ENCODE measurements at regions not wholly inside any gene's neighbourhood (a gene's known extent, or its start where the extent isn't known, plus 50 kb on each side); places are given as distances from the start of the nearest gene placed in this dataset.

GRCh38 chr5:39588179-39588578, 163.4 kb upstream of the DAB2 start:
- no peaks in the 10 kb centered on the region for H3K36me3 Mint-ChIP-seq (ENCODE audit: low read depth)
- H3K4me3 Mint-ChIP-seq (ENCODE audit: unreplicated experiment): no peak overlapping the region
- peaks cover 6% of the 10 kb centered on the region for H3K27me3 Mint-ChIP-seq (ENCODE audit: low read depth)
- H3K4me1 Mint-ChIP-seq (ENCODE audit: low read depth): peaks cover 12% of the 10 kb centered on the region
- no peak for DNase-seq (ENCODE audit: low spot score)
- no peaks in the 10 kb centered on the region for H3K9me3 Mint-ChIP-seq (ENCODE audit: low read depth)
- no peak for TF ChIP-seq CTCF (IDR thresholded peaks at IDR 0.05)
- no peak overlapping the region for H3K27ac Mint-ChIP-seq (ENCODE audit: unreplicated experiment)

DNA sequence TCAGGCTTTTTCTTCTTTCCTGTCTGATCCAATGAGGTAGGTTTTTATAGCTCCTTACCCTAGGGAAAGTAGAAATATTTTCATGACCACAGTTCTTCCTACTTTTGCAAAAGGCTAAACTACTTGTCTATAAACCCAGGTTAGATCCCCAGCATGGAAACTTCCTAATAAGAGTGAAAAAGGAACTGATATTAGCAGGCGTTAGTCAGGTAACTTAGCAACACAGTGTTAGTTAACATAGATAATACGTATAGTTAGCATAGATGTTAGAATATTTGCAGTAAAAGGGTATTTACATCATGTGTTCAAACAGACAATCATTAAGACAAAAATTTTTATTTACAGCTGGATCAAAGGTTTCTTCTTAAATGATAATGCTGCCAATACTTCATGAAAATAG, 162.9 kb upstream of the DAB2 start:
- H3K36me3 Mint-ChIP-seq (ENCODE audit: low read depth): no peaks in the 10 kb centered on the region
- H3K4me1 Mint-ChIP-seq (ENCODE audit: low read depth): peaks cover 12% of the 10 kb centered on the region
- H3K9me3 Mint-ChIP-seq (ENCODE audit: low read depth): no peaks in the 10 kb centered on the region
- H3K27me3 Mint-ChIP-seq (ENCODE audit: low read depth): peaks cover 6% of the 10 kb centered on the region
- no peak overlapping the region for H3K4me3 Mint-ChIP-seq (ENCODE audit: unreplicated experiment)
- H3K27ac Mint-ChIP-seq (ENCODE audit: unreplicated experiment): no peak overlapping the region
- no peak for DNase-seq (ENCODE audit: low spot score)
- no peak for TF ChIP-seq CTCF (IDR thresholded peaks at IDR 0.05)

GRCh38 chr5:39586185-39586584, 161.4 kb upstream of the DAB2 start:
- Mint-ChIP-seq H3K27ac (ENCODE audit: unreplicated experiment) (no peak overlapping the region), H3K36me3 (ENCODE audit: low read depth) (no peaks in the 10 kb centered on the region)

DNA sequence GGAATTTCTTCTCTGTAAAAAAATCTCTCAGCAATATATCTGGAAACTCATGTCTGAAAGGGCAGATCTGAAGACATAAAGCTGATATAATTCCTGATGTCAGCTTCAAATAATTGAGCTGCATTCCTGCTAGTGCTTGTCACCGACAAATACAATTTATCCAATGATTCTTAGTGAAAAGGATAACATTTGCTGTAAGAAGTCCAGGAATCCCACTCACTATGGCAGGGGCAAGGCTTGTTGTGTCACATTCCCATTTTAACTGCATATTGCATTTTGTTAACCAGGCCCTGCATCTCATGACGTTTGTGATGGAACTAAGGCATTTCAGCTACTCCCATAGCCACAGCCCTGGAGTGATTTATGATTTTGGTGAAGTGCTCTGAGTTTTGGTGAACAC, 160.1 kb upstream of the DAB2 start:
- H3K9me3 Mint-ChIP-seq (ENCODE audit: low read depth): no peaks in the 10 kb centered on the region
- TF ChIP-seq CTCF (IDR thresholded peaks at IDR 0.05): no peak
- H3K4me3 Mint-ChIP-seq (ENCODE audit: unreplicated experiment): no peak overlapping the region
- no peak overlapping the region for H3K27ac Mint-ChIP-seq (ENCODE audit: unreplicated experiment)
- DNase-seq (ENCODE audit: low spot score): no peak
- H3K4me1 Mint-ChIP-seq (ENCODE audit: low read depth): peaks cover 13% of the 10 kb centered on the region
- no peaks in the 10 kb centered on the region for H3K36me3 Mint-ChIP-seq (ENCODE audit: low read depth)
- H3K27me3 Mint-ChIP-seq (ENCODE audit: low read depth): peaks cover 6% of the 10 kb centered on the region

More at GRCh38 chr5:39586185-39586584, 161.4 kb upstream of the DAB2 start:
- no peak for TF ChIP-seq CTCF (IDR thresholded peaks at IDR 0.05)
- H3K27me3 Mint-ChIP-seq (ENCODE audit: low read depth): peaks cover 6% of the 10 kb centered on the region
- H3K4me3 Mint-ChIP-seq (ENCODE audit: unreplicated experiment): no peak overlapping the region
- H3K4me1 Mint-ChIP-seq (ENCODE audit: low read depth): peaks cover 12% of the 10 kb centered on the region
- peak; percentile 62 for DNase-seq (ENCODE audit: low spot score)
- H3K9me3 Mint-ChIP-seq (ENCODE audit: low read depth): no peaks in the 10 kb centered on the region

DNA sequence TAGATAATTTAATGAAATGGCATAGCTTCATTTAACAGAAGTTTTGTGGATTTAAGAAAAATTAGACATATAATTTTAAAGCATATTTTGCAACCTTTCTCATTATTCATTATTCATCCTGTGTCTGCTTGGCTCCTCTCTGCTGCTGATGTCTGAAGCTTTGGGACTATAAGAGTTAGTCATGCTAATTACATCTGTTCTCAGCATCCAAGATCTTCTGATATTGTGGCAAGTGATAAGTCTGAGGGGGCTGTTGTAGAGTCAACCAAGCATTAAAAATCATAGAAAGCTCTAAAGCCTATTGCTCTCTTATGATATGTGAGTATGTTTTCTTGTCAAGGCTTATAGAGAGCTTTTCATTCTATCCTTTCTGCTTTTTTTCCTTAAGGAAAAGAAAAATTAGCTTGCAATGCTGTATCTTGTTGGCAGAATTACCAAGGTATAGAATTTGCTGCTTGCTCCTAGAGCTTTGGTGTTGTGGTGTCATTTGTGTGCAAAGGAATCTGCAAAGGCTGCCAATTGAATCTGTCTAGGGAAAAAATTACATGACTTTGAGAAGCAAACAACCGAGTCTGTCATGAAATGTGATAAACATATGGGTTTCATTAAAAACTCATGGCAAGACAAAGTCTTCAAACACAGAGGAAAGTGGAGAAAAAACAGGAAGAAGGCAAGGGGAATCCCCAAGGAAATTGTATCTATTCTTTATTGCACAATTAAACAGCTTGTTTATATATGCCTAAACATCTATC, 156.1 kb upstream of the DAB2 start:
- no peaks in the 10 kb centered on the region for H3K9me3 Mint-ChIP-seq (ENCODE audit: low read depth)
- no peak for TF ChIP-seq CTCF (IDR thresholded peaks at IDR 0.05)
- no peak overlapping the region for H3K27ac Mint-ChIP-seq (ENCODE audit: unreplicated experiment)
- H3K4me3 Mint-ChIP-seq (ENCODE audit: unreplicated experiment): no peak overlapping the region
- H3K27me3 Mint-ChIP-seq (ENCODE audit: low read depth): peaks cover 7% of the 10 kb centered on the region
- no peaks in the 10 kb centered on the region for H3K36me3 Mint-ChIP-seq (ENCODE audit: low read depth)
- no peak for DNase-seq (ENCODE audit: low spot score)
- peaks cover 13% of the 10 kb centered on the region for H3K4me1 Mint-ChIP-seq (ENCODE audit: low read depth)
